CD4-positive, CD25-positive, alpha-beta regulatory T cell (primary cell): ENCODE measurements at regions not wholly inside any gene's neighbourhood (a gene's known extent, or its start where the extent isn't known, plus 50 kb on each side); places are given as distances from the start of the nearest gene placed in this dataset.
"Not testable (repeated sequence)": the region's sequence is repeated elsewhere in the genome, so short reads cannot be mapped to it uniquely, and the experiment has no call there.

Experiments
- ATAC-seq, 2 donors: fragments of 150-1000 bp; cut with Tn5 transposase; one replicate each; pipeline ENCODE4 v1.10.0; 2021; ENCODE audit warnings: low read depth in 2 of 2, moderate number of reproducible peaks in 2 of 2, moderate library complexity in 1 of 2
- DNase-seq, 3 donors: peaks; one replicate each; pipeline versions ENCODE4 v3.0.0 to v3.0.0-alpha.2; 2012 to 2022; ENCODE audit warnings: mixed read lengths in 1 of 3
- H3K27ac ChIP-seq: one replicate; pipeline ENCODE4 v1.7.0; 2013; ENCODE audit warnings: mild to moderate bottlenecking, low read length; ENCODE audit not compliant: insufficient read depth, poor library complexity, severe bottlenecking
- H3K27me3 ChIP-seq: one replicate; pipeline ENCODE4 v1.7.0; 2013; ENCODE audit warnings: low read length; ENCODE audit not compliant: control insufficient read depth, insufficient read depth
- H3K36me3 ChIP-seq: one replicate; pipeline ENCODE4 v1.7.0; 2013; ENCODE audit warnings: mild to moderate bottlenecking, low read length, moderate library complexity; ENCODE audit not compliant: control insufficient read depth, insufficient read depth
- H3K4me1 ChIP-seq: 2 replicates; pipeline ENCODE4 v1.7.0; 2013; ENCODE audit warnings: mild to moderate bottlenecking, low read length; ENCODE audit not compliant: insufficient read depth, control insufficient read depth, poor library complexity, severe bottlenecking
- H3K4me3 ChIP-seq: one replicate; pipeline ENCODE4 v1.7.0; 2013; ENCODE audit warnings: low read depth, mild to moderate bottlenecking, low read length, moderate library complexity
- H3K9me3 ChIP-seq, 2 experiments: 1 replicate in 1 of 2; 2 replicates in 1 of 2; pipeline ENCODE4 v1.7.0; 2013; ENCODE audit warnings: low read length in 2 of 2, mild to moderate bottlenecking in 1 of 2, moderate library complexity in 1 of 2; ENCODE audit not compliant: control insufficient read depth in 2 of 2
- H3K27ac Mint-ChIP-seq, 3 donors: one replicate each; pipeline ENCODE4 v1.8.0; 2020 to 2022; ENCODE audit warnings: mild to moderate bottlenecking in 3 of 3, mixed read lengths in 3 of 3, moderate library complexity in 2 of 3
- H3K27me3 Mint-ChIP-seq: one replicate; pipeline ENCODE4 v1.8.0; 2022; ENCODE audit warnings: mild to moderate bottlenecking, mixed read lengths
- H3K36me3 Mint-ChIP-seq: one replicate; pipeline ENCODE4 v1.8.0; 2020; ENCODE audit warnings: mixed read lengths
- H3K4me1 Mint-ChIP-seq, 4 donors: one replicate each; pipeline ENCODE4 v1.8.0; 2020 to 2022; ENCODE audit warnings: mixed read lengths in 4 of 4, mild to moderate bottlenecking in 1 of 4
- H3K4me3 Mint-ChIP-seq, 4 donors: one replicate each; pipeline ENCODE4 v1.8.0; 2020 to 2022; ENCODE audit warnings: mild to moderate bottlenecking in 4 of 4, mixed read lengths in 4 of 4, moderate library complexity in 3 of 4
- H3K9me3 Mint-ChIP-seq, 7 donors: one replicate each; pipeline ENCODE4 v1.8.0; 2020 to 2022; ENCODE audit warnings: mixed read lengths in 7 of 7, mild to moderate bottlenecking in 3 of 7, moderate library complexity in 2 of 7

DNA sequence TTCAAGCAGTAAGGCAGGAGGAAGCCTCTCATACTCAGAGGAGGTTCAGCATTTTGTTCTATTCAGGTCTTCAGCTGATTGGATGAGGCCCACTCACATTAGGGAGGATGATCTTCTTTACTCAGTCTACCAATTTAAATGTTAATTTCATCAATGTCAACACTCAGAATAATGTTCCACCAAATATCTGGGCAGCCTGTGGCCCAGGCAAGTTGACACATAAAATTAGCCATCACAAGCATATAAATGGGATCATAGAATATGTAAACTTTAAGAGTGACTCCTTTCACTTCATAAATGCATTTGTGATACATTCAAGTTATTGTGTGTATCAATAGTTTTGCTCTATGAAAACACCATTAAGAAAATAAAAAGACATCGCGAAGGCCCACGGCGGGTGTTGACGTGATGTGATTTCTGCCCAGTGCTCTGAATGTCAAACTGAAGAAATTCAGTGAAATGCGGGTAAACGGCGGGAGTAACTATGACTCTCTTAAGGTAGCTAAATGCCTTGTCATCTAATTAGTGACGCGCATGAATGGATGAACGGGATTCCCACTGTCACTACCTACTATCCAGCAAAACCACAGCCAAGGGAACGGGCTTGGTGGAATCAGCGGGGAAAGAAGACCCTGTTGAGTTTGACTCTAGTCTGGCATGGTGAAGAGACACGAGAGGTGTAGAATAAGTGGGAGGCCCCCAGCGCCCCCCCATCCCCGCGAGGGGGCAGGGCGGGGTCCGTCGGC, 536.1 kb upstream of the AUTS2 start:
- DNase-seq (peak in 1 of 3 donors; percentile 1), ATAC-seq (no peak)
- Mint-ChIP-seq H3K27me3 (no peaks in the 10 kb centered on the region), H3K27ac (no peak overlapping the region), H3K9me3 (peaks cover 4 to 26% (median 9%) of the 10 kb centered on the region in 7 donors), H3K36me3 (no peaks in the 10 kb centered on the region), H3K4me1 (no peaks in the 10 kb centered on the region), H3K4me3 (no peak overlapping the region)
- H3K4me1 ChIP-seq = no peaks in the 10 kb centered on the region
- no peak overlapping the region for H3K4me3 ChIP-seq
- no peaks in the 10 kb centered on the region for H3K36me3 ChIP-seq
- H3K27ac ChIP-seq = no peak overlapping the region
- no peaks in the 10 kb centered on the region for H3K27me3 ChIP-seq
- H3K9me3 ChIP-seq = peaks cover 0 to 5% of the 10 kb centered on the region in 2 experiments

- Histone ChIP-seq H3K9me3 (peaks cover 0 to 2% of the 10 kb centered on the region in 2 experiments), H3K4me1 (no peaks in the 10 kb centered on the region), H3K36me3 (no peaks in the 10 kb centered on the region), H3K27ac (no peak overlapping the region), H3K27me3 (no peaks in the 10 kb centered on the region), H3K4me3 (no peak overlapping the region)
- Mint-ChIP-seq H3K9me3 (peaks cover 6 to 27% (median 10%) of the 10 kb centered on the region in 7 donors), H3K4me3 (no peak overlapping the region), H3K36me3 (no peaks in the 10 kb centered on the region), H3K27ac (no peak overlapping the region), H3K4me1 (no peaks in the 10 kb centered on the region), H3K27me3 (no peaks in the 10 kb centered on the region)
- DNase-seq (no peak), ATAC-seq (no peak)
Measured at GRCh38 chr7:69067397-69067796, 530.9 kb upstream of the AUTS2 start.

- no peak for ATAC-seq
- H3K27me3 Mint-ChIP-seq = no peaks in the 10 kb centered on the region
- H3K27ac Mint-ChIP-seq = no peak overlapping the region
Measured at GRCh38 chr7:69070476-69070875, 527.8 kb upstream of the AUTS2 start.

DNA sequence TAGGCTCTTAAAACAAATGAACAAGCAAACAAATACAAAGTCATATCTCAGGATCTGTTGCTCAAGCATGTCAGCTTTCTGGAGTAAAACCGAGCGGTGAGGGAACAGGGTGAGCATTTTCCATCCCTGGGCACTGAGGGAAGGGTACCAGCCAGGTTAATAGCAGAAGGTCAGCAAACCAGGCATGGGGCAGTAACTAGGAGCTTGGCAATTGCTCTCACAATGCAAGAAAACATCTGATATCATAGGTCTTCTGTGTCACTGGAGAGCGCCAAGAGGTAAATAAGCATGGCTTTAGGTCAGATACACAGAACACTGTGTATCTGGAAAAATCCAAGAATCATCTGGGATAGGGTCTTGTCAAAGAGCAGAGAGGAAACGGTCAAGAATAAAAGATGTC, 521.7 kb upstream of the AUTS2 start:
- Mint-ChIP-seq H3K4me1 (no peaks in the 10 kb centered on the region), H3K27me3 (no peaks in the 10 kb centered on the region), H3K4me3 (no peak overlapping the region), H3K9me3 (peaks cover 0 to 24% (median 10%) of the 10 kb centered on the region in 7 donors), H3K36me3 (no peaks in the 10 kb centered on the region), H3K27ac (no peak overlapping the region)
- Histone ChIP-seq H3K27me3 (no peaks in the 10 kb centered on the region), H3K9me3 (no peaks in the 10 kb centered on the region), H3K4me1 (no peaks in the 10 kb centered on the region), H3K4me3 (no peak overlapping the region), H3K27ac (no peak overlapping the region), H3K36me3 (no peaks in the 10 kb centered on the region)
- DNase-seq (no peak), ATAC-seq (no peak)

More at GRCh38 chr7:69070476-69070875, 527.8 kb upstream of the AUTS2 start:
- Histone ChIP-seq H3K27me3 (no peaks in the 10 kb centered on the region), H3K36me3 (no peaks in the 10 kb centered on the region), H3K4me1 (no peaks in the 10 kb centered on the region), H3K4me3 (no peak overlapping the region), H3K9me3 (peaks cover 0 to 2% of the 10 kb centered on the region in 2 experiments), H3K27ac (no peak overlapping the region)
- Mint-ChIP-seq H3K9me3 (peaks cover 8 to 33% (median 11%) of the 10 kb centered on the region in 7 donors), H3K4me3 (no peak overlapping the region), H3K36me3 (no peaks in the 10 kb centered on the region), H3K4me1 (no peaks in the 10 kb centered on the region)
- DNase-seq = no peak

- H3K4me3 ChIP-seq = no peak overlapping the region
- Mint-ChIP-seq H3K4me3 (no peak overlapping the region), H3K27me3 (no peaks in the 10 kb centered on the region), H3K27ac (no peak overlapping the region), H3K9me3 (peaks cover 0 to 16% (median 10%) of the 10 kb centered on the region in 7 donors), H3K36me3 (no peaks in the 10 kb centered on the region), H3K4me1 (no peaks in the 10 kb centered on the region)
- H3K4me1 ChIP-seq = no peaks in the 10 kb centered on the region
- H3K27me3 ChIP-seq = no peaks in the 10 kb centered on the region
- H3K9me3 ChIP-seq = peaks cover 0 to 9% of the 10 kb centered on the region in 2 experiments
- ATAC-seq (no peak), DNase-seq (no peak)
- H3K27ac ChIP-seq = no peak overlapping the region
- no peaks in the 10 kb centered on the region for H3K36me3 ChIP-seq
Measured at GRCh38 chr7:69078997-69079769, 519.1 kb upstream of the AUTS2 start.

DNA sequence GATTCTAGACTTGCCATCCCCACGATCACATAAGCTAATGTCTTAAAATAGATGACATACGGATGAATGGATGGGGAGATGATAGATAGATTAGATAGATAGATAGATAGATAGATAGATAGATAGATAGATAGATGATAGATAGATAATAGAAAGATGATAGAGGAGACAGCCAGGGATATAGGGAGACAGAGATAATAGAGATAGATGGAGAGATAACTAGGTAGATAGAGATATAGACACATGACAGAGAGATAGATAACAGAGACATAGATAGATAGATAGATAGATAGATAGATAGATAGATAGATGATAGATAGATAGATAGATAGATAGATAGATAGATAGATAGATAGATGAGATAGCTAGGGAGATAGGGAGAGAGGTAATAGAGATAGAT, 511.0 kb upstream of the AUTS2 start:
- not testable (repeated sequence) for H3K27ac ChIP-seq, H3K36me3 Mint-ChIP-seq, H3K4me3 ChIP-seq, H3K4me1 ChIP-seq, H3K4me3 Mint-ChIP-seq, ATAC-seq, H3K27ac Mint-ChIP-seq, H3K27me3 ChIP-seq, H3K4me1 Mint-ChIP-seq, DNase-seq, H3K36me3 ChIP-seq, H3K27me3 Mint-ChIP-seq
- peaks cover 2 to 18% (median 6%) of the 10 kb centered on the region in 7 donors for H3K9me3 Mint-ChIP-seq
- peaks cover 0 to 17% of the 10 kb centered on the region in 2 experiments for H3K9me3 ChIP-seq

- Histone ChIP-seq H3K36me3 (no peaks in the 10 kb centered on the region), H3K4me1 (no peaks in the 10 kb centered on the region), H3K4me3 (no peak overlapping the region), H3K27me3 (no peaks in the 10 kb centered on the region), H3K9me3 (peaks cover 0 to 12% of the 10 kb centered on the region in 2 experiments), H3K27ac (no peak overlapping the region)
- no peaks in the 10 kb centered on the region for H3K27me3 Mint-ChIP-seq
- H3K9me3 Mint-ChIP-seq = peaks cover 2 to 14% (median 6%) of the 10 kb centered on the region in 7 donors
- ATAC-seq (no peak), DNase-seq (no peak)
- no peaks in the 10 kb centered on the region for H3K4me1 Mint-ChIP-seq
- no peak overlapping the region for H3K4me3 Mint-ChIP-seq
- H3K27ac Mint-ChIP-seq = no peak overlapping the region
- no peaks in the 10 kb centered on the region for H3K36me3 Mint-ChIP-seq
Measured at GRCh38 chr7:69088185-69088584, 510.1 kb upstream of the AUTS2 start.
